Transverse colon (tissue), 4 donors: ENCODE measurements at regions not wholly inside any gene's neighbourhood (a gene's known extent, or its start where the extent isn't known, plus 50 kb on each side); places are given as distances from the start of the nearest gene placed in this dataset.

Source experiments
- DNase-seq: peaks from one replicate; pipeline ENCODE4 v3.0.0-alpha.2; 2019
- H3K27ac ChIP-seq, 4 donors: fragments of 200-600 bp; sonication (generic); 2 replicates each; pipeline ENCODE4 v1.5.1; 2016 to 2018; ENCODE audit warnings: inconsistent platforms in 4 of 4
- H3K27me3 ChIP-seq: fragments of 200-600 bp; sonication (generic); 2 replicates; pipeline ENCODE4 v1.5.1; 2017; ENCODE audit warnings: inconsistent platforms
- H3K36me3 ChIP-seq, 4 donors: fragments of 200-600 bp; sonication (generic); 2 replicates each; pipeline ENCODE4 v1.5.1; 2017 to 2019; ENCODE audit warnings: inconsistent platforms in 4 of 4
- H3K4me1 ChIP-seq, 4 donors: fragments of 200-600 bp; sonication (generic); 2 replicates each; pipeline ENCODE4 v1.5.1; 2017 to 2020; ENCODE audit warnings: inconsistent platforms in 4 of 4
- H3K4me3 ChIP-seq, 4 donors: fragments of 200-600 bp; sonication (generic); 1 replicate in 1 of 4; 2 replicates in 3 of 4; pipeline versions ENCODE4 v1.5.1 to v1.6.1; 2017 to 2019; ENCODE audit warnings: inconsistent platforms in 4 of 4
- H3K9me3 ChIP-seq, 2 donors: fragments of 200-600 bp; sonication (generic); 2 replicates each; pipeline ENCODE4 v1.5.1; 2017 to 2019; ENCODE audit warnings: inconsistent platforms in 2 of 2
- EP300 ChIP-seq: sonication (generic); formaldehyde crosslinking; IDR thresholded peaks from one replicate; pipeline ENCODE4 v1.6.1; 2017; ENCODE audit warnings: antibody characterized with exemption, low read depth
- POLR2A ChIP-seq: fragments of 450-650 bp; IDR thresholded peaks from one replicate; pipeline ENCODE4 v1.6.1; 2016; ENCODE audit warnings: antibody characterized with exemption, mild to moderate bottlenecking, moderate library complexity
- POLR2AphosphoS5 ChIP-seq, 3 donors: sonication (generic); formaldehyde crosslinking; IDR thresholded peaks; one replicate each; pipeline ENCODE4 v1.6.1; 2016; ENCODE audit warnings: antibody characterized with exemption in 3 of 3
- WGBS, 2 donors: methylation state at CpG; one replicate each; pipeline ENCODE4 v1.1.5; 2018; ENCODE audit warnings: low coverage in 1 of 2; 5-methylcytosine and 5-hydroxymethylcytosine counted together
- in situ Hi-C, 4 donors: fragments of 200-750 bp; cut with MboI; loops; one replicate each; pipeline versions ENCODE4 v1.15.0 to v1.15.1; 2017; ENCODE audit warnings: low sequenced_read_pairs in 3 of 4, low pct_ligation_motif_present in 1 of 4, low pct_unique_long_range_greater_than_20kb in 1 of 4
- intact Hi-C: fragments of 100-400 bp; cut with DNase I; formaldehyde crosslinking; loops from one replicate; pipeline ENCODE4 v1.15.1; 2023; ENCODE audit warnings: low total_unique reads
- TF ChIP-seq, protein P1 (sequence below), 5 experiments: fragments of 200-600 bp in 3 of 5; fragments of 450-650 bp in 2 of 5; sonication (generic) in 3 of 5; IDR thresholded peaks; 1 replicate in 2 of 5; 2 replicates in 3 of 5; pipeline ENCODE4 v1.5.1; 2016 to 2017; ENCODE audit warnings: antibody characterized with exemption in 5 of 5, inconsistent platforms in 3 of 5, mild to moderate bottlenecking in 2 of 5, moderate library complexity in 1 of 5

DNA sequence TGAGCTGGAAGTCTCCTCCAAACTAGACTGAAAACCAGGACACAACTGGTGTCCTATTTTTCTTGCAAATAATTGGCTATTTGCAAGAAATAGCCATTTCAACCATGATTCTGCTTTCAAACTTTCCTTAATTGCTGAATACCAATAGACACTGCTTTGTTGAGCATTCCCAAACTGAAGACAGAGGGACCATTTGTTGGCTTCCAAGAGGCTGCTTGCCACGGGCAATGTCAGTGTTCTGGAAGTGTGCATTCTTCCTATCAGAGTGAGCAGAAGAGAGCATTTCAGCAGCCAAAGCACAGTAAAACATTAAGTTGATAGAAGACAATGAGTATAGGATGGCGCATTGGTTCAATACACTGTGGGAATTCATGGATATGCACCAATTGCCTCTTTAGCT lies 360.5 kb upstream of the RGPD4 start:
- TF ChIP-seq, protein P1, sequence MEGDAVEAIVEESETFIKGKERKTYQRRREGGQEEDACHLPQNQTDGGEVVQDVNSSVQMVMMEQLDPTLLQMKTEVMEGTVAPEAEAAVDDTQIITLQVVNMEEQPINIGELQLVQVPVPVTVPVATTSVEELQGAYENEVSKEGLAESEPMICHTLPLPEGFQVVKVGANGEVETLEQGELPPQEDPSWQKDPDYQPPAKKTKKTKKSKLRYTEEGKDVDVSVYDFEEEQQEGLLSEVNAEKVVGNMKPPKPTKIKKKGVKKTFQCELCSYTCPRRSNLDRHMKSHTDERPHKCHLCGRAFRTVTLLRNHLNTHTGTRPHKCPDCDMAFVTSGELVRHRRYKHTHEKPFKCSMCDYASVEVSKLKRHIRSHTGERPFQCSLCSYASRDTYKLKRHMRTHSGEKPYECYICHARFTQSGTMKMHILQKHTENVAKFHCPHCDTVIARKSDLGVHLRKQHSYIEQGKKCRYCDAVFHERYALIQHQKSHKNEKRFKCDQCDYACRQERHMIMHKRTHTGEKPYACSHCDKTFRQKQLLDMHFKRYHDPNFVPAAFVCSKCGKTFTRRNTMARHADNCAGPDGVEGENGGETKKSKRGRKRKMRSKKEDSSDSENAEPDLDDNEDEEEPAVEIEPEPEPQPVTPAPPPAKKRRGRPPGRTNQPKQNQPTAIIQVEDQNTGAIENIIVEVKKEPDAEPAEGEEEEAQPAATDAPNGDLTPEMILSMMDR (IDR thresholded peaks at IDR 0.05): no peak
- TF ChIP-seq POLR2AphosphoS5 (IDR thresholded peaks at IDR 0.05) (no peak), POLR2A (no peak), EP300 (no peak)
- in situ Hi-C loops: no loop called here

DNA sequence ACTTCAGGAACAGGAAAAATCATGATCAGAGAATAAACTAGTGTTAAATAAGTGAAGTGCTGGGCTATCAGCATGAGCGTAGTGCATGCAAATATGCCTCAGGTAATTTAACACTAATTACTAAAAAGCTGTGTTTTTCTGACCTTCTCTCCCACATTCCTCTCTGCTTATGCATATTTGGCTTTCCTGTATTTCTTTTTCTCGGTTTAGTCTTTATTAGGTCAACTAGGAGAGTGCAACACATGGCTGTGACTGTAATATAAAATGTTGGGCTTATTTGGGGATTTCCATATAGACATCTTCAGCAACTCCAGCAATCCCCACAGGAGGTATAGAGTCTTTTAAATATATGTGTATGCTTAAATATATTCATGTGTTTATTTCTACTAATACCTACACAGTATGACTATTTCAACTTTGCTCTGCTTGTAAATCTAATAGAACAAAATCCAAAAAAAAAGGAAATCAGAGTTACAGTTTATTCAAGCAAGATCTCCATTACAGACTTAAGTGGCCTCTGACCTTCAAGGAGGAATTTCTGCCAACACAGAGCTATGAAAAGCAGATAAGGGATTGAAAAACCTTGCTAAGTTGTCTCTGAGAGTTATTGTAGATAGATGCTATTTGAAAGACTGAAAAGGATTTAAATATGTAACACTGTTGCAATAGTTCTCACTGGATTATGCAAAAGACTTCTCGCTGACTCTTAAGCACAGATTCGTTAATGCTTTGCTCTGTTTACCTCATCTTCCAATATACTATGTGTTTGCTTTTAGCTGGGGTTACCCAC lies 359.5 kb upstream of the RGPD4 start:
- H3K4me1 ChIP-seq: no peaks in the 10 kb centered on the region
- intact Hi-C loops (no loop called here), in situ Hi-C loops (no loop called here)
- H3K36me3 ChIP-seq: no peaks in the 10 kb centered on the region
- no peaks in the 10 kb centered on the region for H3K27me3 ChIP-seq
- TF ChIP-seq EP300 (no peak), POLR2A (no peak), POLR2AphosphoS5 (IDR thresholded peaks at IDR 0.05) (no peak)
- TF ChIP-seq, protein P1 (IDR thresholded peaks at IDR 0.05): no peak
- H3K9me3 ChIP-seq: no peaks in the 10 kb centered on the region
- no peak for DNase-seq
- WGBS, 2 donors: 68 to 80% methylated on average over 4 of the region's 4 CpGs
- no peak overlapping the region for H3K4me3 ChIP-seq
- no peak overlapping the region for H3K27ac ChIP-seq

More for the DNA sequence above, 360.5 kb upstream of the RGPD4 start:
- H3K9me3 ChIP-seq: no peaks in the 10 kb centered on the region
- H3K4me3 ChIP-seq: no peak overlapping the region
- H3K36me3 ChIP-seq: no peaks in the 10 kb centered on the region
- intact Hi-C loops: no loop called here
- no peaks in the 10 kb centered on the region for H3K27me3 ChIP-seq
- 80 to 82% methylated on average over 1 to 2 of the region's 2 CpGs for WGBS, 2 donors
- no peaks in the 10 kb centered on the region for H3K4me1 ChIP-seq
- no peak overlapping the region for H3K27ac ChIP-seq
- DNase-seq: no peak

DNA sequence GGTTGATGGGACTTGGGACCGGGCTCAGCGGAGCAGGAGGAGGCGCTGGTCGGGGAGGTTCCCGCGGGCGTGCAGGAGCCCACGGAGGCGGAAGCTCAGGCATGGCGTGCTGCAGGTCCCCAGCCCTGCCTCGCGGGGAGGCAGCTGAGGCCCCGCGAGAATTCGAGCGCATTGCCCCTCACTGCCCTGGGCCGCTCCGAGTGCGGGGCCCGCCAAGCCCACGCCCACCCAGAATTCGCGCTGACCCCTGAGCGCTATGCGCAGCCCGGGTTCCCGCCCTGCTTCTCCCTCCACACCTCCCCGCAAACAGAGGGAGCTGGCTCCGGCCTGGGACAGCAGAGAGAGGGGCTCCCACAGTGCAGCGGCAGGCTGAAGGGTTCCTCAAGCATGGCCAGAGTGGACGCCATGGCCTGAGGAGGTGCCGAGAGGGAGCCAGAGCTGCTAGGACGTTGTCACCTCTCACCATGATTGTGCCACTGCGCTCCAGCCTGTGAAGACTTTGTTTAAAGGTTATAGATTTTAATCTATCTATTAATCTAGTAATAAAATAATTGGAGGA lies 357.2 kb upstream of the RGPD4 start:
- Histone ChIP-seq H3K9me3 (peaks cover 0 to 6% of the 10 kb centered on the region in 2 donors), H3K27ac (no peak overlapping the region), H3K4me1 (no peaks in the 10 kb centered on the region), H3K36me3 (no peaks in the 10 kb centered on the region), H3K27me3 (no peaks in the 10 kb centered on the region), H3K4me3 (no peak overlapping the region)
- intact Hi-C loops (no loop called here), in situ Hi-C loops (no loop called here)
- TF ChIP-seq EP300 (no peak), POLR2A (no peak), POLR2AphosphoS5 (IDR thresholded peaks at IDR 0.05) (no peak)
- TF ChIP-seq, protein P1 (IDR thresholded peaks at IDR 0.05): no peak
- WGBS, 2 donors: 74 to 90% methylated on average over 3 to 33 of the region's 34 CpGs
- no peak for DNase-seq

DNA sequence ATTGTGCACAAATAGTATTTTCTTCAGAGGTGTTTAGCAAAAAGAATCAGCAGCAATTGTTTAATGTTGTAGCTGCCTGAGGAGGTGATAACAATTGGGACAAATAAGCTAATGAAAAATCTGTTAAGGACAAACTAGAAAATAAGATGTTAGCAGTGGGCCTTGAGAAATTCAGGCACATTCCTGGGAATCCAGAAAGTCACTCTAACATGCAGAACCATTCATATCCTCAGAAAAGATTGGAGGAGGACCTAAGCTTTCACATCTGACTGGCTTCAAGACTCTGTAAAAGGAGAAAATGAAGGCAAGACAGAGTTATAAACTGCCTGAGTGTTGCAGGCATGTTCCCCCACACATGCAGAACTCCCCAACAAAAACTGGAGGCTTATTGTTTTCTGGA lies 353.5 kb upstream of the RGPD4 start:
- no peaks in the 10 kb centered on the region for H3K36me3 ChIP-seq
- TF ChIP-seq, protein P1 (IDR thresholded peaks at IDR 0.05): no peak
- TF ChIP-seq EP300 (no peak), POLR2AphosphoS5 (IDR thresholded peaks at IDR 0.05) (no peak), POLR2A (no peak)
- H3K4me3 ChIP-seq: no peak overlapping the region
- peaks cover 0 to 13% of the 10 kb centered on the region in 2 donors for H3K9me3 ChIP-seq
- no peaks in the 10 kb centered on the region for H3K4me1 ChIP-seq
- in situ Hi-C loops: no loop called here
- no peak overlapping the region for H3K27ac ChIP-seq
- no peaks in the 10 kb centered on the region for H3K27me3 ChIP-seq
- no peak for DNase-seq
- intact Hi-C loops: no loop called here
